Brain microvascular endothelial cell (primary cell): ENCODE measurements at regions not wholly inside any gene's neighbourhood (a gene's known extent, or its start where the extent isn't known, plus 50 kb on each side); places are given as distances from the start of the nearest gene placed in this dataset.

Source experiments
- DNase-seq: peaks from one replicate; pipeline ENCODE4 v3.0.0-alpha.2; 2020
- H3K27ac ChIP-seq: fragments of 250-450 bp; sonication (Bioruptor Pico); 2 replicates; pipeline ENCODE4 v1.5.1; 2020; ENCODE audit warnings: mild to moderate bottlenecking, moderate library complexity
- H3K27me3 ChIP-seq: fragments of 250-450 bp; sonication (Bioruptor Pico); replicated peaks from 2 replicates; pipeline ENCODE4 v1.5.1; 2020; ENCODE audit warnings: mild to moderate bottlenecking
- H3K36me3 ChIP-seq: fragments of 250-450 bp; sonication (Bioruptor Pico); replicated peaks from 2 replicates; pipeline ENCODE4 v1.5.1; 2020; ENCODE audit warnings: mild to moderate bottlenecking
- H3K4me3 ChIP-seq: 2 replicates; pipeline ENCODE4 v1.5.1; 2011; ENCODE audit warnings: low read depth, mild to moderate bottlenecking, control low read depth, low read length, moderate library complexity
- CTCF ChIP-seq: IDR thresholded peaks from 2 replicates; pipeline ENCODE4 v1.5.1; 2011; ENCODE audit warnings: low read depth, mild to moderate bottlenecking, moderate library complexity, low read length, control low read depth, inconsistent platforms; ENCODE audit errors: missing control alignments
- in situ Hi-C: cut with HindIII; loops from 2 replicates; pipeline ENCODE4 v1.10.0; 2017; ENCODE audit warnings: low sequenced_read_pairs, low pct_ligation_motif_present

- no peaks in the 10 kb centered on the region for H3K27me3 ChIP-seq
- in situ Hi-C loops = no loop called here
- no peak for DNase-seq
- H3K27ac ChIP-seq = no peak overlapping the region
- no peak overlapping the region for H3K4me3 ChIP-seq
- no peaks in the 10 kb centered on the region for H3K36me3 ChIP-seq
- no peak for TF ChIP-seq CTCF
Measured at GRCh38 chr7:86970986-86971385, 88.5 kb downstream of the ELAPOR2 start.

- no peak for TF ChIP-seq CTCF
- no peak overlapping the region for H3K27ac ChIP-seq
- in situ Hi-C loops = no loop called here
- H3K4me3 ChIP-seq = no peak overlapping the region
- no peaks in the 10 kb centered on the region for H3K36me3 ChIP-seq
- no peak for DNase-seq
- no peaks in the 10 kb centered on the region for H3K27me3 ChIP-seq
Measured at GRCh38 chr7:86970547-86970946, 88.9 kb downstream of the ELAPOR2 start.

- H3K4me3 ChIP-seq = no peak overlapping the region
- DNase-seq = no peak
- no peaks in the 10 kb centered on the region for H3K27me3 ChIP-seq
- no peak overlapping the region for H3K27ac ChIP-seq
- in situ Hi-C loops = no loop called here
- no peaks in the 10 kb centered on the region for H3K36me3 ChIP-seq
- no peak for TF ChIP-seq CTCF
Measured at GRCh38 chr7:86969865-86970264, 89.6 kb downstream of the ELAPOR2 start.

- in situ Hi-C loops = no loop called here
- Histone ChIP-seq H3K36me3 (no peaks in the 10 kb centered on the region), H3K4me3 (no peak overlapping the region), H3K27ac (no peak overlapping the region), H3K27me3 (no peaks in the 10 kb centered on the region)
- TF ChIP-seq CTCF = no peak
- DNase-seq = no peak
Measured at GRCh38 chr7:86968618-86969017, 90.8 kb downstream of the ELAPOR2 start.

- no peak for TF ChIP-seq CTCF
Measured at GRCh38 chr7:86966916-86967315, 92.5 kb downstream of the ELAPOR2 start.

GRCh38 chr7:86965727-86966120 lies 93.7 kb downstream of the ELAPOR2 start:
- Histone ChIP-seq H3K27me3 (no peaks in the 10 kb centered on the region), H3K36me3 (no peaks in the 10 kb centered on the region), H3K4me3 (no peak overlapping the region), H3K27ac (no peak overlapping the region)
- DNase-seq = no peak
- TF ChIP-seq CTCF = no peak
- in situ Hi-C loops = no loop called here

More at GRCh38 chr7:86966916-86967315, 92.5 kb downstream of the ELAPOR2 start:
- Histone ChIP-seq H3K36me3 (no peaks in the 10 kb centered on the region), H3K27ac (no peak overlapping the region), H3K27me3 (no peaks in the 10 kb centered on the region), H3K4me3 (no peak overlapping the region)
- DNase-seq = no peak
- in situ Hi-C loops = no loop called here
